GM23338 (cell line): ENCODE measurements at regions not wholly inside any gene's neighbourhood (a gene's known extent, or its start where the extent isn't known, plus 50 kb on each side); places are given as distances from the start of the nearest gene placed in this dataset.

Experiments
- ATAC-seq: fragments of 200-7000 bp; cut with Tn5 transposase; 3 replicates; pipeline ENCODE4 v1.9.1; 2020
- DNase-seq: peaks from one replicate; pipeline ENCODE4 v3.0.0-alpha.2; 2015; ENCODE audit warnings: low spot score
- H2AFZ ChIP-seq: fragments of 200-600 bp; sonication (generic); 2 replicates; pipeline ENCODE4 v1.8.0; 2016; ENCODE audit warnings: antibody characterized with exemption, mild to moderate bottlenecking, moderate library complexity
- H3F3A ChIP-seq: fragments of 200-600 bp; sonication (generic); replicated peaks from 2 replicates; pipeline ENCODE4 v1.8.0; 2017; ENCODE audit warnings: antibody characterized with exemption, mixed run types, low read depth
- H3K27ac ChIP-seq: fragments of 200-600 bp; sonication (generic); 2 replicates; pipeline ENCODE4 v1.6.1; 2016; ENCODE audit warnings: low read depth
- H3K27me3 ChIP-seq: fragments of 200-600 bp; sonication (generic); 2 replicates; pipeline ENCODE4 v1.8.0; 2016; ENCODE audit warnings: mild to moderate bottlenecking, mixed run types, moderate library complexity; ENCODE audit not compliant: insufficient read depth
- H3K36me3 ChIP-seq: fragments of 200-600 bp; sonication (generic); 2 replicates; pipeline ENCODE4 v1.8.0; 2016; ENCODE audit warnings: mild to moderate bottlenecking; ENCODE audit not compliant: insufficient read depth
- H3K4me1 ChIP-seq: fragments of 200-600 bp; sonication (generic); 2 replicates; pipeline ENCODE4 v1.8.0; 2016; ENCODE audit warnings: mild to moderate bottlenecking, moderate library complexity; ENCODE audit not compliant: insufficient read depth
- H3K4me2 ChIP-seq: fragments of 200-600 bp; sonication (generic); 2 replicates; pipeline ENCODE4 v1.7.1; 2017; ENCODE audit warnings: mixed run types
- H3K4me3 ChIP-seq: fragments of 200-600 bp; sonication (generic); 2 replicates; pipeline ENCODE4 v1.6.1; 2016; ENCODE audit warnings: mixed run types
- H3K79me2 ChIP-seq: fragments of 200-600 bp; sonication (generic); replicated peaks from 2 replicates; pipeline ENCODE4 v1.8.0; 2017; ENCODE audit warnings: mild to moderate bottlenecking; ENCODE audit not compliant: insufficient read depth
- H3K9me2 ChIP-seq: fragments of 200-600 bp; sonication (generic); 2 replicates; pipeline ENCODE4 v1.8.0; 2017; ENCODE audit not compliant: insufficient read depth
- H4K20me1 ChIP-seq: fragments of 200-600 bp; sonication (generic); replicated peaks from 2 replicates; pipeline ENCODE4 v1.8.0; 2017; ENCODE audit warnings: mild to moderate bottlenecking; ENCODE audit not compliant: insufficient read depth
- H3K27ac Mint-ChIP-seq: 2 replicates; pipeline ENCODE4 v1.8.0; 2020; ENCODE audit warnings: inconsistent platforms, mild to moderate bottlenecking, moderate library complexity, mixed read lengths
- H3K27me3 Mint-ChIP-seq: 3 replicates; pipeline ENCODE4 v1.8.0; 2022; ENCODE audit warnings: low read depth, mild to moderate bottlenecking, moderate library complexity, mixed read lengths, inconsistent platforms; ENCODE audit not compliant: insufficient read depth, poor library complexity
- H3K36me3 Mint-ChIP-seq: 3 replicates; pipeline ENCODE4 v1.8.0; 2021; ENCODE audit warnings: low read depth, mild to moderate bottlenecking, inconsistent platforms, moderate library complexity, mixed read lengths
- H3K4me1 Mint-ChIP-seq: 3 replicates; pipeline ENCODE4 v1.8.0; 2020; ENCODE audit warnings: mild to moderate bottlenecking, inconsistent platforms, mixed read lengths
- H3K4me3 Mint-ChIP-seq: 3 replicates; pipeline ENCODE4 v1.8.0; 2021; ENCODE audit warnings: moderate library complexity, mild to moderate bottlenecking, inconsistent platforms, mixed read lengths
- H3K9me3 Mint-ChIP-seq: 3 replicates; pipeline ENCODE4 v1.8.0; 2020; ENCODE audit warnings: moderate library complexity, mild to moderate bottlenecking, inconsistent platforms, mixed read lengths
- CREB1 ChIP-seq: fragments of 250-450 bp; sonication (Bioruptor Pico); IDR thresholded peaks from 2 replicates; pipeline ENCODE4 v1.5.0; 2020; ENCODE audit warnings: low read depth, mild to moderate bottlenecking, moderate library complexity
- CTCF ChIP-seq, 2 experiments: fragments of 200-600 bp in 1 of 2; sonication (generic) in 1 of 2; conservative IDR thresholded peaks; 2 replicates each; pipeline versions ENCODE4 v1.5.1 to v1.6.1; 2016 to 2017; ENCODE audit warnings: antibody characterized with exemption in 2 of 2, low read depth in 2 of 2, mild to moderate bottlenecking in 2 of 2, moderate library complexity in 1 of 2
- ETS1 ChIP-seq: IDR thresholded peaks from 2 replicates; pipeline ENCODE4 v1.6.1; 2016; ENCODE audit warnings: antibody characterized with exemption
- JUNB ChIP-seq: IDR thresholded peaks from one replicate; pipeline ENCODE4 v1.6.1; 2016; ENCODE audit warnings: antibody characterized with exemption; ENCODE audit not compliant: unreplicated experiment
- NANOG ChIP-seq: IDR thresholded peaks from 2 replicates; pipeline ENCODE4 v1.6.1; 2016; ENCODE audit warnings: antibody characterized with exemption, borderline replicate concordance
- POLR2AphosphoS5 ChIP-seq: IDR thresholded peaks from 2 replicates; pipeline ENCODE4 v1.6.1; 2016; ENCODE audit warnings: antibody characterized with exemption, low read depth
- STAT1 ChIP-seq: IDR thresholded peaks from one replicate; pipeline ENCODE4 v1.6.1; 2016; ENCODE audit warnings: antibody characterized with exemption; ENCODE audit not compliant: unreplicated experiment
- ZNF114 ChIP-seq: fragments of 250-450 bp; sonication (Bioruptor Pico); IDR thresholded peaks from 2 replicates; pipeline ENCODE4 v1.5.0; 2020; ENCODE audit warnings: mild to moderate bottlenecking, moderate library complexity
- ZNF331 ChIP-seq: fragments of 250-450 bp; sonication (Bioruptor Pico); IDR thresholded peaks from 2 replicates; pipeline ENCODE4 v1.5.0; 2020; ENCODE audit warnings: low read depth, mild to moderate bottlenecking, moderate library complexity
- ZNF462 ChIP-seq: fragments of 250-450 bp; sonication (Bioruptor Pico); IDR thresholded peaks from 2 replicates; pipeline ENCODE4 v1.5.0; 2020; ENCODE audit warnings: mild to moderate bottlenecking, moderate library complexity

GRCh38 chr5:166412191-166412590, 1879.3 kb upstream of the WWC1 start:
- H3K4me1 ChIP-seq = peaks cover 14% of the 10 kb centered on the region
- H3K4me3 Mint-ChIP-seq = no peak overlapping the region
- no peak overlapping the region for H3K4me3 ChIP-seq
- peak overlapping the region; percentile 39; the same call in 1 of the 2 replicates for H2AFZ ChIP-seq
- H3K4me2 ChIP-seq = no peak overlapping the region; the same call in 1 of the 2 replicates
- no peaks in the 10 kb centered on the region for H3K27me3 ChIP-seq
- peaks cover 6% of the 10 kb centered on the region; the same call in 1 of the 3 replicates for H3K36me3 Mint-ChIP-seq
- peaks cover 9% of the 10 kb centered on the region; the same call in 1 of the 3 replicates for H3K9me3 Mint-ChIP-seq
- H3K27ac ChIP-seq = no peak overlapping the region
- no peaks in the 10 kb centered on the region; the same call in 1 of the 2 replicates for H3K9me2 ChIP-seq
- H3K79me2 ChIP-seq = no peaks in the 10 kb centered on the region
- no peaks in the 10 kb centered on the region for H3K27me3 Mint-ChIP-seq
- no peaks in the 10 kb centered on the region for H4K20me1 ChIP-seq
- ATAC-seq (no peak), DNase-seq (no peak)
- H3K27ac Mint-ChIP-seq = no peak overlapping the region
- TF ChIP-seq POLR2AphosphoS5 = no peak
- TF ChIP-seq STAT1 = no peak
- TF ChIP-seq CREB1 (CRISPR knock-in tag) = no peak
- no peak for TF ChIP-seq ETS1
- TF ChIP-seq CTCF (conservative IDR thresholded peaks at IDR 0.05; ENCODE audit: low read depth in 2 of 2) = no peak
- no peak for TF ChIP-seq ZNF331 (CRISPR knock-in tag)
- TF ChIP-seq ZNF462 (CRISPR knock-in tag) = no peak
- TF ChIP-seq JUNB = no peak
- no peak for TF ChIP-seq ZNF114 (CRISPR knock-in tag)
- no peak for TF ChIP-seq NANOG
- H3K36me3 ChIP-seq = no peaks in the 10 kb centered on the region
- H3F3A ChIP-seq = no peaks in the 10 kb centered on the region
- peaks cover 15% of the 10 kb centered on the region for H3K4me1 Mint-ChIP-seq
